HG03565 (cell line): ENCODE measurements at regions not wholly inside any gene's neighbourhood (a gene's known extent, or its start where the extent isn't known, plus 50 kb on each side); places are given as distances from the start of the nearest gene placed in this dataset.

Source experiments
- ATAC-seq: cut with Tn5 transposase; IDR thresholded peaks from one replicate; pipeline ENCODE4 v1.9.1; 2021; ENCODE audit warnings: mild to moderate bottlenecking, moderate library complexity; ENCODE audit not compliant: unreplicated experiment

DNA sequence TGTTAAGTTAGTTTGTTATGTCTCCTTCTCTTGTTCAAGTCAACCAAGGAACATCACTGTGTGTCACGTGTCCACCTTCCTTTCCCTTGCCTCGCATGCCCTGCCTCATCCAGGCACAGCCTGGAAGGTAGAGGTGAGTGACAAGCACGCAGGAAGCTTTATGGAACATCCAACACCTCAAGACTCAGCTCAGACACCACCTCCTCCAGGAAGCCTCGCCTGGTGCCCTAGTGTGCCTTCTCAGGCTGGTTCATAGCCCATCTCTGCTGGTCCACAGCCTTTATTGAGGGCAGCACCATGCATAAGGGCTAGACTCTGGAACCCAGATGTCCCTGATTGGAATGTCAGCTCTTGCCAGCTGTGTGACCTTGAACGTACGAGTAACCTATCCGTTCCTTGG, 224.3 kb downstream of the ANKRD60 start:
- no peak for ATAC-seq

- ATAC-seq, result no peak
These were observed 224.9 kb downstream of the ANKRD60 start for GRCh38 chr20:58003525-58003924.

- no peak for ATAC-seq
These were observed 225.6 kb downstream of the ANKRD60 start for GRCh38 chr20:58002901-58003300.

- no peak for ATAC-seq
These were observed 226.5 kb downstream of the ANKRD60 start for GRCh38 chr20:58001946-58002345.

GRCh38 chr20:58001381-58001780, 227.1 kb downstream of the ANKRD60 start:
- no peak for ATAC-seq

DNA sequence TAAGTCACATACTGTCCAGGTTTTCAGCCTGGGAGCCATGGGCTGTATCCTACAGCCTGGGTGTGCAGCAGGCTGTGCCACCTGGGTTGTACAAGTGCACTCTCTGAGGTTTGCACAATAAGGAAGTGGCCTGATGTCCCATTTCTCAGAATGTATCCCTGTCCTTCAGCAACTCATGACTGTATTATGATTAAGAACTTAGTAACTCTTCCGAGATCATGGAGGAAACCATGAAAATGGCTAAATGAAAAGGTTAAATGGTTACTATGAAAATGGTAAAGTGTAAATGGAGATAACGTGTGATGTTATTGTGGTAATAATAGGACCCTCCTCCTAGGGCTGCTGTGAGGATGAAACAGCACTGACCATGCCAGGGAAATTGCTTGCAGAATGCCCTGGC, 227.6 kb downstream of the ANKRD60 start:
- ATAC-seq, result no peak

- no peak for ATAC-seq
These were observed 228.9 kb downstream of the ANKRD60 start for GRCh38 chr20:57999465-58000111.

DNA sequence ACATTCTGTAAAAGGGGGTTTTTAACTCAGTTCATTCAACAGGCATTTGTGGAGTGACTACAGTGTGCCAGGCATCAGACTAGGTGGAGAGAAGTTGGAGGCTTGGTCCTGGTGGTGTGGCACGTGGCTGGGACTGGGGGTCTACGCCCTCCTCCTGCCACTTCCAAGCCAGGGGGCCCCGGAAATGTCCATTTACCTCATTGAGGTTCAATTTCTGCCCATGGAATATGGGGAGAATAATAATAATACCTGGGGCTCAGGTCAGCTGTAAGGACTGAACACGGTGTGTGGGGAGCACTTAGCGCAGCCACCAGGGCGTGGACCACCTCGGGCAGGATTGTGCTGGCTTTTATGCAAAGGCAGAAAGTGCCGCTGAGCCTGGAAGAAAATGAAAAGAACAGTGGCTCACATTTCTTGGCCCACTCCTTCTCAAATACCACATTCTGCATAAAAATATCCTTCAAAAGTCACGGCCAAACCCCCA, 229.4 kb downstream of the ANKRD60 start:
- no peak for ATAC-seq

- no peak for ATAC-seq
These were observed 230.2 kb downstream of the ANKRD60 start for GRCh38 chr20:57998276-57998675.

GRCh38 chr20:57996936-57997890, 231.2 kb downstream of the ANKRD60 start:
- no peak for ATAC-seq

GRCh38 chr20:57996465-57996864, 232.0 kb downstream of the ANKRD60 start:
- ATAC-seq, result no peak

- no peak for ATAC-seq
These were observed 233.0 kb downstream of the ANKRD60 start for GRCh38 chr20:57995381-57995977.

DNA sequence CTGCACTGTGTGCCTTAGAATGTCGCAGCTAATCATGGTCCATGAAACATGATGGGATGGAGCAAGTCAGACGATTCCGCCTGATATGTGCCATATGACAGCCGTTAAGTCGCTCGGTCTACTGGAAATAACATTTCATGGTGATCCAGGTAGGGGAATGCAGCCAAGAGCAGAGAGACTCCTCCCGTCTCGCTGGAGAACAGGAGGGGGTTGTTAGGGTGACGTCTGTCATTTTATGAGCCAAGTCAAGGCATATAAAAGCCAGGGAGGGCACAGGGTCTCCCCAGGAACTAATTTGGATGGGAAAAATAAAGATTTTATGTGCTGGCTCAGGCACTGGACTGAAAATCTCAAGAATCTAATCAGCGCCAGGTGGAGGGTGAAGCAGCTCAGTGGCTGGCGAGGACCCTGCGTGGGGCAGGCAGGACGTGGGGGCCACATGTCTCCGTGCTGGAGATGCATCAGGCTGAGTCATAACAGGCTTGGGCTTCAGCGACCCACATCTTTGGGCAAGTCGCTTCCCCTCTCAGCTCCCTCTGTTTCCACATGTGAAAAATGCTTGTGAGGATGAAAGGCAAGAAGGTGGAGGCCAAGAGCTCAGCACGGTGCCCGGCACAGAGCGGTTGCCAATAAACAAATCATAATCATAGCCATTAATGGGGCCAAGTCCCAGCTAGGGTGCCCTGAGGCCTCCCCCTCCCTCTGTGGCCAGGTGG, 234.6 kb downstream of the ANKRD60 start:
- ATAC-seq, result no peak

DNA sequence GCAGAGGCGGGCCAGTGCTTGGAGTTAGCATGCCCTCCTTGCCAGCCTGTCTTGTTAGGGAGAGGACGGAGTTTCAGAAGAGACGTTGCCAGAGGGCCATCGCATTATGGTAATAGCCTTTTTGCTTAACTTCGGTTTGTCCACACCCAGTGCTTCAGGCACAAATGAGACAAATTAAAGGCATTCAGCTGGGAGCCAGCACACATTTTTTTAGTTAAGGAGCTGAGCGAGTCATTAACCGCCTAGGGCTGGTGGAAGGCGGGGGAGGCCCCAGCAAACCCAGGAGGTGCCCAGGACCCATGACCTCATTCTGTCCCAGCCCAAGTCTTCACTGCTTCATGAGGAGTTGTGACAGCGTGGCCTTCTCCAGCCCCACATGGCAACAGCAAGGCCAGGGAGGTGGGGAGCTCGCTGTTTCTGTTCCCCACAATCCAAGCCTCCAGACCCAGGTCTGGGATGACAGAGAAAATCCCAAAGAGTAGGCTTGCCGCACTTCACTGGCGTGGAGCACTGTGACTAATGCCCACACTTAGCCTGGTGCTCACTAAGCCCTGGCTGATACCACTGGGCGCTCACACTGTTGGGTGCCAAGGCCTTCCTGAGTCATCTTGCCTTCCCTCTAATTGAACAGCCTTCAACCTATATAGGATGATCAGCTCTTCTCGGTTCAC, 237.1 kb downstream of the ANKRD60 start:
- ATAC-seq, result no peak

GRCh38 chr20:57990396-57990987, 238.0 kb downstream of the ANKRD60 start:
- ATAC-seq, result no peak

- no peak for ATAC-seq
These were observed 239.6 kb downstream of the ANKRD60 start for GRCh38 chr20:57988828-57989227.

DNA sequence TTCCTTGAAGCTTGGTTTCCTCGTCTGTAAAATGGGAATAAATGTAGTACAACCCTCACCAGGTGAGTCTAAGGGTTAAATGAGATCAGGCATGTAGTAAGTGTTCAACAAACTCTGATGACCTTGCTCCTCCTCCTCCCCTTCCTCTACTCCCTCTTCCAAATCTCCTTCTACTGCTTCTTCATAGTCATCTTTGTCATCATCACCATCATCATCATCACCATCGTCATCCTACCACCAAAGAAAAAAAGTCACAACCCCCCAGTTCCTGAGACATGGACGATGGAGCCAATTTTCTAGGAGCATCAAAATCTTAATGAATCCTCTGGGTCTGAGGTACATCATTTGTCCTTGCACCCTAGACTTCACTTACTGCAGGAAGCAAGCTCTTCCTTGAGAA, 240.0 kb downstream of the ANKRD60 start:
- ATAC-seq, result no peak

- no peak for ATAC-seq
These were observed 240.8 kb downstream of the ANKRD60 start for GRCh38 chr20:57987659-57988058.

DNA sequence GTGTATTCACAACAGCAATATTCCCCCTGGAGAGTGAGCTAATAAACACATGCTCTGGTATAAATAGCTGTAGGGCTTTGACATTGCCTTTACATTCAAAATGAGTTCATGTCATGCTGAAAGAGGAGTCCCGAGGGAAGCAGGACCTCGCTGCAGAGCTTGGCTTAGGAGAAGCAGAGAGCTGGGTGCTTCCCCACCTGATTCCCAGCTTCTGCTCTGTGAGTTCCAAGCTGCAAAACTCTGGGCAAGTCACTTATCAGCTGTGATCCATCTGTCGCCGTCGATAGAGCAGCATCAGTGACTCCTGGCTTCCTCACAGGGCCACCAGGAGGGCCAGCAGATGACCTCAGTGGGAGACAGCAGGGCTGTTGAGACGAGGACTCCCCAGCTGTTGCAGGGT, 241.8 kb downstream of the ANKRD60 start:
- no peak for ATAC-seq

DNA sequence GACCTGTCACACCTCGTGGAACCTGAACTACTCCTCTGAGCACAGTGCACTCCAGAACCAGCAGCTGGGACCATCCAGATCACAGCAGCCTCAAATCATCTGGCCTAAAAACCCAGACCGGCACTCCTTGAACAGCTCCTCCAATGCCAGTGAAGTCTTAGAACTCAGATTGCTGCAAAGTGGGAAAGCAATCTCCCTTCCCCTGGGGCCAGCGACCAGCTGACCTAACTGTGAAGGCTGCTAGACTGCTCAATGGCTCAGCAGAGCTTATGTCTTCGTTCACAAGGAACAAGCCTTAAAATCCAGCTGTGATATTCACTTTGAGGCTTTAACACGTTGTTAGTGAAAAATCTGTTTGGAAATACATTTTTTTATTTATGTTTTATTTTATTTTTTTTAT, 243.2 kb downstream of the ANKRD60 start:
- no peak for ATAC-seq
